ENCODE measurements at regions not wholly inside any gene's neighbourhood (a gene's known extent, or its start where the extent isn't known, plus 50 kb on each side); places are given as distances from the start of the nearest gene placed in this dataset.
A peak's percentile ranks its signal among the peaks of the same experiment; 100 is the strongest.

- Histone ChIP-seq H3K4me1 (ENCODE audit: insufficient read depth, low read length) (no peaks in the 10 kb centered on the region), H3K4me2 (ENCODE audit: insufficient read depth, insufficient read length, low read length) (no peak overlapping the region), H3K79me2 (ENCODE audit: insufficient read depth, low read length) (no peaks in the 10 kb centered on the region), H4K8ac (replicated peaks; ENCODE audit: insufficient read length, low read depth, low read length) (no peak overlapping the region), H3K27me3 (ENCODE audit: insufficient read depth, low read length) (no peaks in the 10 kb centered on the region), H3T11ph (ENCODE audit: low read length) (no peak overlapping the region), H2BK20ac (ENCODE audit: low read depth, low read length, poor library complexity, severe bottlenecking) (no peak overlapping the region), H2BK12ac (ENCODE audit: insufficient read length, low read depth, low read length) (no peak overlapping the region), H3K23ac (ENCODE audit: insufficient read length, low read depth, low read length) (no peak overlapping the region), H3K27ac (ENCODE audit: insufficient read length, low read depth, low read length) (no peak overlapping the region), H2AK5ac (ENCODE audit: insufficient read length, low read length) (no peak overlapping the region), H2AFZ (ENCODE audit: low read length) (no peak overlapping the region), H4K91ac (ENCODE audit: insufficient read length, low read depth, low read length) (no peak overlapping the region), H4K5ac (ENCODE audit: insufficient read length, low read depth, low read length) (no peak overlapping the region), H2BK120ac (ENCODE audit: low read depth, low read length, poor library complexity, severe bottlenecking) (no peak overlapping the region), H3K23me2 (ENCODE audit: insufficient read length, low read depth, low read length, poor library complexity, severe bottlenecking) (no peaks in the 10 kb centered on the region), H3K9me3 (ENCODE audit: control insufficient read depth, low read depth, low read length) (no peaks in the 10 kb centered on the region), H3K9ac (ENCODE audit: extremely low read depth, insufficient read length, low read length) (no peak overlapping the region), H4K20me1 (ENCODE audit: control insufficient read depth, insufficient read depth, insufficient read length) (no peaks in the 10 kb centered on the region), H2BK5ac (ENCODE audit: insufficient read length, low read length) (no peak overlapping the region), H3K4ac (ENCODE audit: low read depth, low read length) (no peak overlapping the region), H3K79me1 (ENCODE audit: insufficient read depth, low read depth, low read length, poor library complexity, severe bottlenecking) (no peaks in the 10 kb centered on the region), H2BK15ac (ENCODE audit: low read depth, low read length) (no peak overlapping the region), H3K56ac (ENCODE audit: insufficient read length, low read depth, low read length) (no peak overlapping the region), H3K18ac (ENCODE audit: insufficient read length, low read depth, low read length) (no peak overlapping the region), H3K14ac (ENCODE audit: insufficient read depth, low read length) (no peak overlapping the region)
- Mint-ChIP-seq H3K36me3 (ENCODE audit: insufficient read depth in 1 of 3, low read depth in 3 of 3) (peaks cover 0 to 4% (median 2%) of the 10 kb centered on the region in 3 experiments; a peak in 2 of 7 replicates), H3K27me3 (ENCODE audit: low read depth) (no peaks in the 10 kb centered on the region), H3K4me1 (peaks cover 3 to 7% of the 10 kb centered on the region in 2 experiments; a peak in 3 of 4 replicates), H3K4me3 (no peak overlapping the region; a peak in 1 of 5 replicates), H3K9me3 (no peaks in the 10 kb centered on the region; a peak in 1 of 5 replicates), H3K27ac (peak overlapping the region in 1 of 3 experiments; percentile 73; a peak in 2 of 7 replicates)
- no peak for DNase-seq
- TF ChIP-seq CTCF (conservative IDR thresholded peaks at IDR 0.05): no peak
- WGBS (ENCODE audit: extremely low coverage, insufficient read length, low lambda C conversion rate): no CpG with 5 or more reads among the region's 2 CpGs
These were observed 1165.0 kb downstream of the DIAPH3 start for GRCh38 chr13:58998716-58999115.
